ENCODE measurements at regions not wholly inside any gene's neighbourhood (a gene's known extent, or its start where the extent isn't known, plus 50 kb on each side); places are given as distances from the start of the nearest gene placed in this dataset.

DNA sequence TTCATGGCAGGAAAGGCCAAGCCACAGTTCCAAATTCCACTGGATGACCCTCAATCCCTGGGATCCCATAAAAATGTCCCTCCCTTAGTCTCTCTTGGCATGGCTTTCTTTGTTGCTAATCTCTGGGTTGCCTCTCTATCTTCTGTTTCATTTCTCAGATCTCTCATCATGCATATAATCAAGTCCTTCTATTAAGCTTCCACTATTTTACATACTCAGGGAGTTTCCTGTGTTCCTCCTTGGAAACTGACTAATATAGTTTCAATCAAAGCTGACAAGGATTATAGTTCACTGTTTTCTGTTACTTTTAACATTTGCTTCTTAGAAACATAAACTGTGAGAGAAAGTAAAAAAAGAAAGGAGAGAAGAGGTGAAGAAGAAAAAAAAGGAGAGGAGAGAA is 113.8 kb upstream of the COL8A1 start:
- no peak overlapping the region for H3K4me3 ChIP-seq (ENCODE audit: low read depth, low read length)
- POLR2A ChIA-PET, result no interaction called here
- TF ChIP-seq, protein P1, sequence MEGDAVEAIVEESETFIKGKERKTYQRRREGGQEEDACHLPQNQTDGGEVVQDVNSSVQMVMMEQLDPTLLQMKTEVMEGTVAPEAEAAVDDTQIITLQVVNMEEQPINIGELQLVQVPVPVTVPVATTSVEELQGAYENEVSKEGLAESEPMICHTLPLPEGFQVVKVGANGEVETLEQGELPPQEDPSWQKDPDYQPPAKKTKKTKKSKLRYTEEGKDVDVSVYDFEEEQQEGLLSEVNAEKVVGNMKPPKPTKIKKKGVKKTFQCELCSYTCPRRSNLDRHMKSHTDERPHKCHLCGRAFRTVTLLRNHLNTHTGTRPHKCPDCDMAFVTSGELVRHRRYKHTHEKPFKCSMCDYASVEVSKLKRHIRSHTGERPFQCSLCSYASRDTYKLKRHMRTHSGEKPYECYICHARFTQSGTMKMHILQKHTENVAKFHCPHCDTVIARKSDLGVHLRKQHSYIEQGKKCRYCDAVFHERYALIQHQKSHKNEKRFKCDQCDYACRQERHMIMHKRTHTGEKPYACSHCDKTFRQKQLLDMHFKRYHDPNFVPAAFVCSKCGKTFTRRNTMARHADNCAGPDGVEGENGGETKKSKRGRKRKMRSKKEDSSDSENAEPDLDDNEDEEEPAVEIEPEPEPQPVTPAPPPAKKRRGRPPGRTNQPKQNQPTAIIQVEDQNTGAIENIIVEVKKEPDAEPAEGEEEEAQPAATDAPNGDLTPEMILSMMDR (IDR thresholded peaks at IDR 0.05; ENCODE audit: insufficient read depth, low read length, missing control alignments), result no peak
- CTCF ChIA-PET, result interaction anchor here (0.7 to 2.6 kb wide), 3 partner anchors 11 to 230 kb away, joined by 3 to 8 read pairs (median 3); no protein-coding TSS in a partner anchor
- no peak for DNase-seq (ENCODE audit: low read depth, low spot score)

DNA sequence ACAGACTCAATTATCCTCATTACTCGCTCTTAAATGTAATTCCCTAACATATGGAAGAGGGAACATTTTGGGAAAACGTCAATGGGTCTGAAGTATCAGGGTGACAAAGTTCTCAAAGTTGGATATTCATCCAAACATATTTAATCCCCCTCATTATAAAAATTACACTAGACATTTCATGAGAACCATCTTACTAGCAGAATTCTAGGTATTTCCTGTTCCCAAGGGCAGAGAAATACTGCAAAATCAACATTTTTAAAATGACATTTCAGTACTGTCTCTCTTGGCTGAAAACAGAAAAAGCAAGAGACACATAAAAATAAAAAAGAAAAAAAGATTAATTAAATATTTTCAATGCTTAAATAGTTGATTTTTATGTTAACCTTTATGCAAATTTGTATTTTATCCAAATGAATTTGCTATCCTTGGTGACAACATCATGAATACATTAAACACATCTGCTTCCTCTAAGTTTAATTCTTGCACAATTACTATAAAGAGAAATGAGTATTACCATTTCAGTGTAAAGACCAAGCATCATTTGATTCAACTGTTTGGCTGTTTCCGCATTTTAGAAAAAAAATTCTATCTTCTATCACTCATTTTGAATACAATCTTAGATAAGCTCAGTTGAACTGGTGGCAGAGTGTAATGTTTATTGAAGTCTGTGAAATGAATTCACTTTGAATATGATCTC is 114.8 kb upstream of the COL8A1 start:
- CTCF ChIA-PET, result interaction anchor here (1.8 to 2.3 kb wide), 2 partner anchors 13 to 25 kb away, joined by 4 to 7 read pairs; no protein-coding TSS in a partner anchor
- TF ChIP-seq, protein P1 (IDR thresholded peaks at IDR 0.05; ENCODE audit: insufficient read depth, low read length, missing control alignments), result no peak
- no peak overlapping the region for H3K4me3 ChIP-seq (ENCODE audit: low read depth, low read length)
- POLR2A ChIA-PET, result no interaction called here
- DNase-seq (ENCODE audit: low read depth, low spot score), result no peak

DNA sequence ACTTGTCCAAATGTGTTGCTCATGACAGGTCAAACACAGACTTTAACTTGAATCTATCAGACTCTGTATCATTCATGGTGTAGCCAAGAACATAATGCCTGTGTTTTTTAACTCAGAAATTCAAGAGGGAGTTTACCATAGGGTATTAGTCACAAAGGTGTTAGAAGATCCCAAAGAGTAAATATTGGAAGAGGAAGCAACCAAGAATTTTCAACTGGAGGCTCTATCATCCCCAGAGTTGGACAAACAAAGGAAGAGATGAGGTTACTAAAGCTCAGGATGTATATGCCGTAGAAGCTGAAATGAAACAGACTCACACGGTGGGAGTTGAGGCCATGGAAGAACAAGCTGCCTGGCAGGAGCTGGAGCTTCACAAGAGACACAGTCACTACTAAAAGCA is 116.2 kb upstream of the COL8A1 start:
- H3K4me3 ChIP-seq (ENCODE audit: low read depth, low read length), result no peak overlapping the region
- no peak for DNase-seq (ENCODE audit: low read depth, low spot score)
- ChIA-PET CTCF (interaction anchor here (0.6 to 2.3 kb wide), 6 partner anchors 8 to 23 kb away, joined by 3 to 8 read pairs (median 6); no protein-coding TSS in a partner anchor), POLR2A (interaction anchor here (0.8 kb wide), 1 partner anchor 9 kb away, joined by 3 read pairs; no protein-coding TSS in a partner anchor)
- TF ChIP-seq, protein P1 (IDR thresholded peaks at IDR 0.05; ENCODE audit: insufficient read depth, low read length, missing control alignments), result no peak

DNA sequence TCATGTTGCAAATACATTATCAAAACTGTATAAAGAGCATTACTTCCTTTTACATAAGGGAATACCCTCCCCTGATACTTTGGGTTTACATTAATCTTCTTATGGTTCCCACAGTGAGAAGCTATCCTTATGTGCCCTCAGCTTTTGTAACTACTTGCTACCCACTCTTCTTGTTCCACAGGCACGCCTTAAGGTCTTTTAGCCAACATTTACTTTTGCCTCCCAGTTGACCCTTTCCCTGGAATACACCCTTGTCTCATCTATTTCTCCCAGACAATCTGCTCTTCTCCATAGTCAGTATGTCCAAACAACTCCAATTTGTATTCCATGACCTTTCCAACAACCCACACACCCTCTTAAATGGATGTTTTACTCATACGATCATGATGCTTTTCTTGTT is 116.8 kb upstream of the COL8A1 start:
- POLR2A ChIA-PET, result no interaction called here
- H3K4me3 ChIP-seq (ENCODE audit: low read depth, low read length), result no peak overlapping the region
- CTCF ChIA-PET, result interaction anchor here (0.6 to 2.3 kb wide), 6 partner anchors 9 to 23 kb away, joined by 3 to 8 read pairs (median 6); no protein-coding TSS in a partner anchor
- no peak for DNase-seq (ENCODE audit: low read depth, low spot score)
- TF ChIP-seq, protein P1 (IDR thresholded peaks at IDR 0.05; ENCODE audit: insufficient read depth, low read length, missing control alignments), result no peak

DNA sequence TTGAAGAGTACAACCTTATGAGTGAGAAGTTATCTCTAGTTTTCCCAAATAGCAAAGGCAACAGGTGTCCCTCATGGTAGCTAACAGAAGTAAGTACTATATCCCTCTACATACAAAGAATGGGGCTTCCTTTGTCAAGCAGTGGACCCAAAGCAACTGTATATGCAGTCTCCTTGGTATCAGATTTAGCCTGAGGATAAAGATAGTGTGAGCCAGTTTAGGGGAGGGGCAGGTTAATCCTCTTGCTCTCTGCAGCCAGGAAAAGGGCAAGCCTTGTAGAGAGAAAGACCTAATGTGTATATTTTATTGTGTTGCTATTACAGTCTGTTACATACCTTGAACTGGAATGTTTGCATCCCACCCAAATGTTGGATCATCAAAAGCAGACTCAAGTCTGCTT is 117.9 kb upstream of the COL8A1 start:
- TF ChIP-seq, protein P1 (IDR thresholded peaks at IDR 0.05; ENCODE audit: insufficient read depth, low read length, missing control alignments), result no peak
- ChIA-PET CTCF (interaction anchor here (1.0 to 2.3 kb wide), 2 partner anchors 20 to 22 kb away, joined by 3 to 6 read pairs; no protein-coding TSS in a partner anchor), POLR2A (no interaction called here)
- no peak overlapping the region for H3K4me3 ChIP-seq (ENCODE audit: low read depth, low read length)
- DNase-seq (ENCODE audit: low read depth, low spot score), result no peak

DNA sequence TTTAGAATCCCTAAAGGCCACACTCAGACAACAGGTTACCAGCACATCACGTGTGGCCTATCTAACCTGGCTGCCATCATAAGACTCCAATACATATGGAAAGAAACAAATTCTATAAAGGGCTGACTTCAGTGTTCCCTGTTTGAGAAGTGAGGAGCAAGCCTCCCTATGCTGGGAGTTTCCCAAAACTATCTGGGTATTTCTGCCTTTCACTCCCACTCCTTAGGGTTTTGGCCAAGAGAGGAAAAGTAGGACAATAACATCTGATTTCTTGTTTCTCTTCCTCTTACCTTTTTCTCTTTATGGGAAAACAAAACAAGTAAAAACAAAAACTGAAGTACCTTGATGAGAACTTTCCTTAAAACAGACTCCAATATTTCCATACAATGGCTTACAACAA is 121.5 kb upstream of the COL8A1 start:
- H3K4me3 ChIP-seq (ENCODE audit: low read depth, low read length), result no peak overlapping the region
- TF ChIP-seq, protein P1 (IDR thresholded peaks at IDR 0.05; ENCODE audit: insufficient read depth, low read length, missing control alignments), result no peak
- POLR2A ChIA-PET, result no interaction called here
- DNase-seq (ENCODE audit: low read depth, low spot score), result no peak
- CTCF ChIA-PET, result no interaction called here

All from AG04449 (cell line).